Endothelial cell of umbilical vein (primary cell): ENCODE measurements at regions not wholly inside any gene's neighbourhood (a gene's known extent, or its start where the extent isn't known, plus 50 kb on each side); places are given as distances from the start of the nearest gene placed in this dataset.
"Not testable (repeated sequence)": the region's sequence is repeated elsewhere in the genome, so short reads cannot be mapped to it uniquely, and the experiment has no call there.

Experiments
- CTCF ChIP-seq, 2 donors: IDR thresholded peaks; 1 replicate in 1 of 2; 2 replicates in 1 of 2; pipeline ENCODE4 v1.5.1; 2011; ENCODE audit warnings: low read length in 2 of 2, mild to moderate bottlenecking in 2 of 2, moderate library complexity in 2 of 2, control low read depth in 1 of 2, inconsistent platforms in 1 of 2, low read depth in 1 of 2; ENCODE audit not compliant: insufficient read depth in 1 of 2; ENCODE audit errors: extremely low read depth in 1 of 2
- EZH2 ChIP-seq: IDR thresholded peaks from 2 replicates; pipeline ENCODE4 v1.6.1; 2012; ENCODE audit warnings: borderline replicate concordance, low read depth, mild to moderate bottlenecking, moderate library complexity, low read length, inconsistent platforms; ENCODE audit not compliant: severe bottlenecking
- FOS ChIP-seq: IDR thresholded peaks from 2 replicates; pipeline ENCODE4 v1.6.1; 2011; ENCODE audit warnings: mild to moderate bottlenecking, low read length, moderate library complexity, borderline replicate concordance; ENCODE audit not compliant: insufficient read depth
- GATA2 ChIP-seq: IDR thresholded peaks from 2 replicates; pipeline ENCODE4 v1.7.0; 2011; ENCODE audit warnings: low read depth, mild to moderate bottlenecking, moderate library complexity, mixed read lengths, low read length; ENCODE audit not compliant: insufficient read length, insufficient read depth
- JUN ChIP-seq: IDR thresholded peaks from 2 replicates; pipeline ENCODE4 v1.6.1; 2011; ENCODE audit warnings: borderline replicate concordance, low read depth; ENCODE audit not compliant: insufficient read length, insufficient read depth
- MAX ChIP-seq: IDR thresholded peaks from 2 replicates; pipeline ENCODE4 v1.6.1; 2011; ENCODE audit not compliant: insufficient read depth, insufficient read length
- MYC ChIP-seq: IDR thresholded peaks from one replicate; pipeline ENCODE4 v1.6.1; 2011; ENCODE audit warnings: mild to moderate bottlenecking, low read depth, low read length
- POLR2A ChIP-seq: IDR thresholded peaks from 2 replicates; pipeline ENCODE4 v1.6.1; 2012; ENCODE audit warnings: low read depth, mild to moderate bottlenecking, control low read depth, low read length
- POLR2AphosphoS5 ChIP-seq: IDR thresholded peaks from 2 replicates; pipeline ENCODE4 v1.6.1; 2012; ENCODE audit warnings: low read depth, mild to moderate bottlenecking, control low read depth, low read length, moderate library complexity; ENCODE audit not compliant: insufficient read depth

GRCh38 chr18:5702016-5702415 lies 158.2 kb upstream of the EPB41L3 start:
- TF ChIP-seq POLR2A; CTCF (IDR thresholded peaks at IDR 0.05; ENCODE audit: extremely low read depth in 1 of 2, insufficient read depth in 1 of 2, low read depth in 1 of 2, low read length in 2 of 2); JUN; MYC; EZH2; MAX; POLR2AphosphoS5; FOS; GATA2: not testable (repeated sequence)
